ENCODE measurements at regions not wholly inside any gene's neighbourhood (a gene's known extent, or its start where the extent isn't known, plus 50 kb on each side); places are given as distances from the start of the nearest gene placed in this dataset.

GRCh38 chr10:130559547-130559880 lies 423.3 kb downstream of the GLRX3 start:
- no peaks in the 10 kb centered on the region for H3K27me3 ChIP-seq
- DNase-seq: no peak
- H3K4me1 ChIP-seq: no peaks in the 10 kb centered on the region
- in situ Hi-C loops (cut with MboI; ENCODE audit: low pct_ligation_motif_present in 1 of 4, low pct_unique_long_range_greater_than_20kb in 1 of 4, low sequenced_read_pairs in 3 of 4): no loop called here
- H3K36me3 ChIP-seq: no peaks in the 10 kb centered on the region
- intact Hi-C loops (cut with DNase I; ENCODE audit: low total_unique reads): no loop called here
- H3K27ac ChIP-seq: no peak overlapping the region
- H3K4me3 ChIP-seq: no peak overlapping the region
- 57 to 73% methylated on average over 1 to 6 of the region's 6 CpGs for WGBS, 2 donors (ENCODE audit: low coverage in 1 of 2)
- no peaks in the 10 kb centered on the region for H3K9me3 ChIP-seq
- TF ChIP-seq EP300 (IDR thresholded peaks at IDR 0.05; ENCODE audit: low read depth) (no peak), POLR2AphosphoS5 (IDR thresholded peaks at IDR 0.05) (no peak), POLR2A (IDR thresholded peaks at IDR 0.05) (no peak), CTCF (IDR thresholded peaks at IDR 0.05) (no peak)

- no peak for DNase-seq
- no peak overlapping the region for H3K27ac ChIP-seq
- intact Hi-C loops (cut with DNase I; ENCODE audit: low total_unique reads): no loop called here
- no peak overlapping the region for H3K4me3 ChIP-seq
- H3K36me3 ChIP-seq: no peaks in the 10 kb centered on the region
- no peaks in the 10 kb centered on the region for H3K4me1 ChIP-seq
- in situ Hi-C loops (cut with MboI; ENCODE audit: low pct_ligation_motif_present in 1 of 4, low pct_unique_long_range_greater_than_20kb in 1 of 4, low sequenced_read_pairs in 3 of 4): no loop called here
- H3K9me3 ChIP-seq: no peaks in the 10 kb centered on the region
- 94% methylated on average over 11 of the region's 12 CpGs; no CpG with 5 or more reads in 1 of the 2 donors for WGBS, 2 donors (ENCODE audit: low coverage in 1 of 2)
- TF ChIP-seq POLR2AphosphoS5 (IDR thresholded peaks at IDR 0.05) (no peak), POLR2A (IDR thresholded peaks at IDR 0.05) (no peak), EP300 (IDR thresholded peaks at IDR 0.05; ENCODE audit: low read depth) (no peak), CTCF (IDR thresholded peaks at IDR 0.05) (no peak)
- H3K27me3 ChIP-seq: no peaks in the 10 kb centered on the region
Observed at GRCh38 chr10:130560116-130560515, 423.9 kb downstream of the GLRX3 start.

GRCh38 chr10:130560573-130560972 lies 424.4 kb downstream of the GLRX3 start:
- H3K4me3 ChIP-seq: no peak overlapping the region
- 80 to 91% methylated on average over 1 to 8 of the region's 8 CpGs for WGBS, 2 donors (ENCODE audit: low coverage in 1 of 2)
- in situ Hi-C loops (cut with MboI; ENCODE audit: low pct_ligation_motif_present in 1 of 4, low pct_unique_long_range_greater_than_20kb in 1 of 4, low sequenced_read_pairs in 3 of 4) (no loop called here), intact Hi-C loops (cut with DNase I; ENCODE audit: low total_unique reads) (no loop called here)
- H3K27me3 ChIP-seq: no peaks in the 10 kb centered on the region
- H3K36me3 ChIP-seq: no peaks in the 10 kb centered on the region
- no peaks in the 10 kb centered on the region for H3K4me1 ChIP-seq
- no peak overlapping the region for H3K27ac ChIP-seq
- TF ChIP-seq POLR2AphosphoS5 (IDR thresholded peaks at IDR 0.05) (no peak), POLR2A (IDR thresholded peaks at IDR 0.05) (no peak), EP300 (IDR thresholded peaks at IDR 0.05; ENCODE audit: low read depth) (no peak), CTCF (IDR thresholded peaks at IDR 0.05) (no peak)
- DNase-seq: no peak
- H3K9me3 ChIP-seq: no peaks in the 10 kb centered on the region

- no peak for TF ChIP-seq POLR2AphosphoS5 (IDR thresholded peaks at IDR 0.05)
- no peak for TF ChIP-seq CTCF (IDR thresholded peaks at IDR 0.05)
- TF ChIP-seq EP300 (IDR thresholded peaks at IDR 0.05; ENCODE audit: low read depth): no peak
- no peak for TF ChIP-seq POLR2A (IDR thresholded peaks at IDR 0.05)
- Histone ChIP-seq H3K4me3 (no peak overlapping the region), H3K4me1 (no peaks in the 10 kb centered on the region), H3K27ac (no peak overlapping the region), H3K9me3 (no peaks in the 10 kb centered on the region), H3K27me3 (no peaks in the 10 kb centered on the region), H3K36me3 (no peaks in the 10 kb centered on the region)
- DNase-seq: no peak
- intact Hi-C loops (cut with DNase I; ENCODE audit: low total_unique reads) (no loop called here), in situ Hi-C loops (cut with MboI; ENCODE audit: low pct_ligation_motif_present in 1 of 4, low pct_unique_long_range_greater_than_20kb in 1 of 4, low sequenced_read_pairs in 3 of 4) (no loop called here)
- 55% methylated on average over 1 of the region's 1 CpG; no CpG with 5 or more reads in 1 of the 2 donors for WGBS, 2 donors (ENCODE audit: low coverage in 1 of 2)
Observed at GRCh38 chr10:130561681-130562080, 425.5 kb downstream of the GLRX3 start.
